Amygdala (tissue), 56 donors: ENCODE measurements at regions not wholly inside any gene's neighbourhood (a gene's known extent, or its start where the extent isn't known, plus 50 kb on each side); places are given as distances from the start of the nearest gene placed in this dataset.
"Not testable (repeated sequence)": the region's sequence is repeated elsewhere in the genome, so short reads cannot be mapped to it uniquely, and the experiment has no call there.

ENCODE experiments used
- DNase-seq, 56 donors: peaks; one replicate each; lab custom pipeline; 2025; lab: John Stamatoyannopoulos, UW

GRCh38 chr20:55540013-55540412 lies 465.3 kb downstream of the CBLN4 start:
- DNase-seq: no peak

- no peak for DNase-seq
Observed at GRCh38 chr20:55538261-55538908, 466.9 kb downstream of the CBLN4 start.

GRCh38 chr20:55535366-55535765 lies 470.0 kb downstream of the CBLN4 start:
- no peak for DNase-seq

- no peak for DNase-seq
Observed at GRCh38 chr20:55533632-55534031, 471.7 kb downstream of the CBLN4 start.

- DNase-seq: no peak
Observed at GRCh38 chr20:55530763-55531162, 474.6 kb downstream of the CBLN4 start.

- DNase-seq: no peak
Observed at GRCh38 chr20:55528482-55528881, 476.8 kb downstream of the CBLN4 start.

- no peak for DNase-seq
Observed at GRCh38 chr20:55522296-55522815, 483.0 kb downstream of the CBLN4 start.

- not testable (repeated sequence) for DNase-seq
Observed at GRCh38 chr20:55517584-55517983, 487.7 kb downstream of the CBLN4 start.

- no peak for DNase-seq
Observed at GRCh38 chr20:55515832-55516231, 489.5 kb downstream of the CBLN4 start.

GRCh38 chr20:55514531-55514930 lies 490.8 kb downstream of the CBLN4 start:
- no peak for DNase-seq

- DNase-seq: no peak
Observed at GRCh38 chr20:55513954-55514353, 491.4 kb downstream of the CBLN4 start.

- no peak for DNase-seq
Observed at GRCh38 chr20:55500130-55500529, 505.2 kb downstream of the CBLN4 start.

GRCh38 chr20:55488593-55488992 lies 516.7 kb downstream of the CBLN4 start:
- no peak for DNase-seq

- DNase-seq: no peak
Observed at GRCh38 chr20:55478724-55479450, 526.4 kb downstream of the CBLN4 start.

- no peak for DNase-seq
Observed at GRCh38 chr20:55472704-55473103, 532.6 kb downstream of the CBLN4 start.

- no peak for DNase-seq
Observed at GRCh38 chr20:55471052-55472006, 534.0 kb downstream of the CBLN4 start.

GRCh38 chr20:55469074-55469473 lies 536.2 kb downstream of the CBLN4 start:
- no peak for DNase-seq

- DNase-seq: no peak
Observed at GRCh38 chr20:55461519-55461918, 543.8 kb downstream of the CBLN4 start.

GRCh38 chr20:55456316-55456940 lies 548.9 kb downstream of the CBLN4 start:
- DNase-seq: no peak

GRCh38 chr20:55449091-55449490 lies 556.2 kb downstream of the CBLN4 start:
- no peak for DNase-seq
